HFFc6 (cell line): ENCODE measurements at regions not wholly inside any gene's neighbourhood (a gene's known extent, or its start where the extent isn't known, plus 50 kb on each side); places are given as distances from the start of the nearest gene placed in this dataset.

Experiments used
- DNase-seq: peaks from one replicate; pipeline ENCODE4 v3.0.0-alpha.2; 2018
- H3K27ac Mint-ChIP-seq: 2 replicates; pipeline ENCODE4 v1.8.0; 2020; ENCODE audit warnings: mild to moderate bottlenecking, mixed read lengths
- H3K27me3 Mint-ChIP-seq: 2 replicates; pipeline ENCODE4 v1.8.0; 2021; ENCODE audit warnings: mild to moderate bottlenecking, moderate library complexity, mixed read lengths; ENCODE audit not compliant: insufficient read depth
- H3K36me3 Mint-ChIP-seq: 2 replicates; pipeline ENCODE4 v1.8.0; 2021; ENCODE audit warnings: low read depth, mixed read lengths
- H3K4me1 Mint-ChIP-seq: 2 replicates; pipeline ENCODE4 v1.8.0; 2020; ENCODE audit warnings: low read depth, mixed read lengths
- H3K4me3 Mint-ChIP-seq: 2 replicates; pipeline ENCODE4 v1.8.0; 2020; ENCODE audit warnings: mild to moderate bottlenecking, moderate library complexity, mixed read lengths
- H3K9me3 Mint-ChIP-seq: 2 replicates; pipeline ENCODE4 v1.8.0; 2020; ENCODE audit warnings: mild to moderate bottlenecking, mixed read lengths
- CTCF ChIP-seq: fragments of 200-600 bp; sonication (generic); IDR thresholded peaks from 2 replicates; pipeline ENCODE4 v1.5.0; 2021; ENCODE audit warnings: antibody characterized with exemption, mild to moderate bottlenecking

- Mint-ChIP-seq H3K36me3 (no peaks in the 10 kb centered on the region), H3K9me3 (peaks cover 50% of the 10 kb centered on the region), H3K27ac (no peak overlapping the region), H3K4me3 (no peak overlapping the region), H3K27me3 (peaks cover 3% of the 10 kb centered on the region; the same call in 1 of the 2 replicates), H3K4me1 (no peaks in the 10 kb centered on the region)
- no peak for DNase-seq
- TF ChIP-seq CTCF, result no peak
These were observed 187.3 kb downstream of the DIRAS2 start for GRCh38 chr9:90455316-90455715.

- Mint-ChIP-seq H3K27ac (no peak overlapping the region), H3K27me3 (peaks cover 3% of the 10 kb centered on the region; the same call in 1 of the 2 replicates), H3K36me3 (no peaks in the 10 kb centered on the region), H3K4me3 (no peak overlapping the region), H3K9me3 (peaks cover 54% of the 10 kb centered on the region), H3K4me1 (no peaks in the 10 kb centered on the region)
- TF ChIP-seq CTCF, result no peak
- no peak for DNase-seq
These were observed 185.0 kb downstream of the DIRAS2 start for GRCh38 chr9:90457386-90458190.

- H3K9me3 Mint-ChIP-seq, result peaks cover 61% of the 10 kb centered on the region
- no peak overlapping the region for H3K27ac Mint-ChIP-seq
- H3K4me1 Mint-ChIP-seq, result no peaks in the 10 kb centered on the region
- peaks cover 3% of the 10 kb centered on the region; the same call in 1 of the 2 replicates for H3K27me3 Mint-ChIP-seq
- TF ChIP-seq CTCF, result no peak
- H3K4me3 Mint-ChIP-seq, result no peak overlapping the region
- no peak for DNase-seq
- H3K36me3 Mint-ChIP-seq, result no peaks in the 10 kb centered on the region
These were observed 184.1 kb downstream of the DIRAS2 start for GRCh38 chr9:90458485-90458884.

DNA sequence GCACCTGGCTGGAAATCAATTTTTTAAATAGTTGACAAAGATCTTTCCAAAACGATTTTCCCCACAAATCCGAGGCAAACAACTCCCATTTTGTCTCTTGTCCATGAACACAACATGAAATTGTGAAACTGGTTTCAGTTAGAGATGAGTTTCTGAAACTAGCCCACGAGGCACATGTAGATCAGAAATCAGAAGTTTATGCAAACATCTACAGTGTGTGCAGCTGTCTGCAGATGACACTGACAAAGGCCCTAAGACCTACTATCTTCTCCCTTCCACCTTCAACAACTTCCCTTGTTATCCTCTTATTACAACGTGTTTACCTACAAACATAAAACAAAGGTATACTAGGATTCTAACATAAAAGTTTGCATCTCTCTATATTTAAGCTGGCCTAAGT lies 183.3 kb downstream of the DIRAS2 start:
- Mint-ChIP-seq H3K4me1 (no peaks in the 10 kb centered on the region), H3K27me3 (peaks cover 3% of the 10 kb centered on the region; the same call in 1 of the 2 replicates), H3K9me3 (peaks cover 61% of the 10 kb centered on the region), H3K36me3 (no peaks in the 10 kb centered on the region), H3K4me3 (no peak overlapping the region), H3K27ac (no peak overlapping the region)
- DNase-seq, result no peak
- TF ChIP-seq CTCF, result no peak

- Mint-ChIP-seq H3K27ac (no peak overlapping the region), H3K4me3 (no peak overlapping the region), H3K27me3 (peaks cover 3% of the 10 kb centered on the region; the same call in 1 of the 2 replicates), H3K4me1 (no peaks in the 10 kb centered on the region), H3K9me3 (peaks cover 63% of the 10 kb centered on the region), H3K36me3 (no peaks in the 10 kb centered on the region)
- no peak for DNase-seq
- TF ChIP-seq CTCF, result no peak
These were observed 182.4 kb downstream of the DIRAS2 start for GRCh38 chr9:90460220-90460619.
